HK-2 (cell line): ENCODE measurements at regions not wholly inside any gene's neighbourhood (a gene's known extent, or its start where the extent isn't known, plus 50 kb on each side); places are given as distances from the start of the nearest gene placed in this dataset.

Experiments
- DNase-seq: peaks from one replicate; pipeline ENCODE4 v3.0.0-alpha.2; 2018; ENCODE audit not compliant: unreplicated experiment

- DNase-seq = no peak
Measured at GRCh38 chr5:173741729-173742431, 125.4 kb upstream of the BOD1 start.

- DNase-seq = no peak
Measured at GRCh38 chr5:173742432-173742816, 126.0 kb upstream of the BOD1 start.

- DNase-seq = no peak
Measured at GRCh38 chr5:173743641-173744343, 127.3 kb upstream of the BOD1 start.

GRCh38 chr5:173744551-173744950 lies 128.1 kb upstream of the BOD1 start:
- DNase-seq = no peak

GRCh38 chr5:173745123-173745522 lies 128.7 kb upstream of the BOD1 start:
- no peak for DNase-seq

GRCh38 chr5:173745557-173745956 lies 129.1 kb upstream of the BOD1 start:
- no peak for DNase-seq

GRCh38 chr5:173746047-173746646 lies 129.7 kb upstream of the BOD1 start:
- DNase-seq = no peak

GRCh38 chr5:173747876-173748275 lies 131.4 kb upstream of the BOD1 start:
- DNase-seq = no peak

GRCh38 chr5:173750538-173751265 lies 134.3 kb upstream of the BOD1 start:
- no peak for DNase-seq

GRCh38 chr5:173751266-173751600 lies 134.8 kb upstream of the BOD1 start:
- no peak for DNase-seq

GRCh38 chr5:173752653-173753052 lies 135.5 kb upstream of the CPEB4 start:
- no peak for DNase-seq

- no peak for DNase-seq
Measured at GRCh38 chr5:173753307-173754168, 134.6 kb upstream of the CPEB4 start.

GRCh38 chr5:173755319-173755718 lies 132.8 kb upstream of the CPEB4 start:
- DNase-seq = no peak

- DNase-seq = no peak
Measured at GRCh38 chr5:173757403-173758209, 130.5 kb upstream of the CPEB4 start.

- no peak for DNase-seq
Measured at GRCh38 chr5:173758676-173759075, 129.5 kb upstream of the CPEB4 start.

- DNase-seq = no peak
Measured at GRCh38 chr5:173759691-173760090, 128.5 kb upstream of the CPEB4 start.

GRCh38 chr5:173760461-173761177 lies 127.5 kb upstream of the CPEB4 start:
- DNase-seq = no peak

- no peak for DNase-seq
Measured at GRCh38 chr5:173761178-173761513, 127.0 kb upstream of the CPEB4 start.

- no peak for DNase-seq
Measured at GRCh38 chr5:173762045-173762444, 126.1 kb upstream of the CPEB4 start.

- DNase-seq = peak; percentile 27
Measured at GRCh38 chr5:173762930-173763329, 125.2 kb upstream of the CPEB4 start.
